PC-9 (cell line): ENCODE measurements at regions not wholly inside any gene's neighbourhood (a gene's known extent, or its start where the extent isn't known, plus 50 kb on each side); places are given as distances from the start of the nearest gene placed in this dataset.

Experiments
- BruUV-seq: library from RNA; stranded (reverse); fragments of 400-500 nt; replicated peaks from 2 replicates; lab custom pipeline; 2021; lab: Mats Ljungman, UMichigan
- CTCF ChIA-PET: fragments of 300-600 bp; sonication (Branson Sonifier 250); formaldehyde crosslinking; loops from one replicate; lab custom pipeline; 2022; ENCODE audit warnings: antibody characterized with exemption; lab: Charles Lee
- POLR2A ChIA-PET: fragments of 300-600 bp; sonication (Branson Sonifier 250); formaldehyde crosslinking; loops from one replicate; lab custom pipeline; 2022; ENCODE audit warnings: antibody characterized with exemption; ENCODE audit not compliant: unreplicated experiment; lab: Charles Lee
- DNase-seq, 2 experiments: peaks; one replicate each; pipeline versions ENCODE4 v3.0.0 to v3.0.0-alpha.2; 2015 to 2022; ENCODE audit warnings: mixed read lengths in 1 of 2
- H2AFZ ChIP-seq: fragments of 200-600 bp; sonication (generic); 2 replicates; pipeline ENCODE4 v1.8.1; 2017; ENCODE audit warnings: antibody characterized with exemption
- H3F3A ChIP-seq: fragments of 200-600 bp; sonication (generic); 2 replicates; pipeline ENCODE4 v1.8.1; 2017; ENCODE audit warnings: antibody characterized with exemption, mild to moderate bottlenecking, low read depth; ENCODE audit not compliant: insufficient read depth
- H3K27ac ChIP-seq: fragments of 200-600 bp; sonication (generic); 2 replicates; pipeline ENCODE4 v1.6.1; 2016; ENCODE audit warnings: mixed run types
- H3K27me3 ChIP-seq: fragments of 200-600 bp; sonication (generic); 2 replicates; pipeline ENCODE4 v1.6.1; 2016; ENCODE audit warnings: low read depth, mixed run types; ENCODE audit not compliant: insufficient read depth
- H3K36me3 ChIP-seq: fragments of 200-600 bp; sonication (generic); 2 replicates; pipeline ENCODE4 v1.6.1; 2016; ENCODE audit warnings: low read depth, mixed run types
- H3K4me1 ChIP-seq: fragments of 200-600 bp; sonication (generic); replicated peaks from 2 replicates; pipeline ENCODE4 v1.6.1; 2016; ENCODE audit warnings: mixed run types; ENCODE audit not compliant: insufficient read depth
- H3K4me2 ChIP-seq: fragments of 200-600 bp; sonication (generic); 2 replicates; pipeline ENCODE4 v1.6.1; 2017; ENCODE audit warnings: mixed run types
- H3K4me3 ChIP-seq: fragments of 200-600 bp; sonication (generic); 2 replicates; pipeline ENCODE4 v1.6.1; 2016; ENCODE audit warnings: mixed run types
- H3K79me2 ChIP-seq: fragments of 200-600 bp; sonication (generic); 2 replicates; pipeline ENCODE4 v1.6.1; 2017; ENCODE audit warnings: low read depth, mixed run types
- H3K9me2 ChIP-seq: fragments of 200-600 bp; sonication (generic); 2 replicates; pipeline ENCODE4 v1.8.1; 2017; ENCODE audit warnings: mild to moderate bottlenecking; ENCODE audit not compliant: insufficient read depth
- H3K9me3 ChIP-seq: fragments of 200-600 bp; sonication (generic); 2 replicates; pipeline ENCODE4 v1.8.1; 2016; ENCODE audit warnings: low read depth; ENCODE audit not compliant: insufficient read depth
- H4K20me1 ChIP-seq: fragments of 200-600 bp; sonication (generic); 2 replicates; pipeline ENCODE4 v1.8.1; 2017; ENCODE audit not compliant: insufficient read depth
- CTCF ChIP-seq: fragments of 200-600 bp; sonication (generic); conservative IDR thresholded peaks from 2 replicates; pipeline ENCODE4 v1.6.1; 2017; ENCODE audit warnings: mixed run types, antibody characterized with exemption, mild to moderate bottlenecking, moderate library complexity
- EZH2 ChIP-seq: fragments of 200-600 bp; sonication (generic); IDR thresholded peaks from 2 replicates; pipeline ENCODE4 v1.8.0; 2017; ENCODE audit warnings: antibody characterized with exemption, low read depth
- intact Hi-C: fragments of 100-400 bp; cut with micrococcal nuclease; formaldehyde crosslinking; loops from one replicate; pipeline ENCODE4 v1.10.0; 2022; ENCODE audit not compliant: unreplicated experiment

GRCh38 chr3:132788301-132788671 lies 66.1 kb upstream of the NPHP3 start:
- Histone ChIP-seq H4K20me1 (no peaks in the 10 kb centered on the region), H3K4me1 (no peaks in the 10 kb centered on the region), H3K79me2 (no peaks in the 10 kb centered on the region), H3K4me3 (no peak overlapping the region), H3K9me2 (no peaks in the 10 kb centered on the region), H3K4me2 (no peak overlapping the region), H3K36me3 (no peaks in the 10 kb centered on the region), H2AFZ (no peak overlapping the region), H3K9me3 (no peaks in the 10 kb centered on the region), H3K27ac (no peak overlapping the region), H3K27me3 (peaks cover 12% of the 10 kb centered on the region), H3F3A (no peaks in the 10 kb centered on the region)
- intact Hi-C loops, result no loop called here
- no peak for DNase-seq
- no peak for TF ChIP-seq EZH2
- no peak for TF ChIP-seq CTCF
- no TSS peak for BruUV-seq
- ChIA-PET POLR2A (no interaction called here), CTCF (no interaction called here)

- no peaks in the 10 kb centered on the region for H3K9me3 ChIP-seq
- intact Hi-C loops, result no loop called here
- no peaks in the 10 kb centered on the region for H3K4me1 ChIP-seq
- BruUV-seq, result no TSS peak
- peaks cover 15% of the 10 kb centered on the region for H3K27me3 ChIP-seq
- no peaks in the 10 kb centered on the region for H3K36me3 ChIP-seq
- H3K9me2 ChIP-seq, result no peaks in the 10 kb centered on the region
- H4K20me1 ChIP-seq, result no peaks in the 10 kb centered on the region
- no peak overlapping the region for H3K4me3 ChIP-seq
- no peak overlapping the region for H3K27ac ChIP-seq
- POLR2A ChIA-PET, result no interaction called here
- H2AFZ ChIP-seq, result no peak overlapping the region
- H3F3A ChIP-seq, result no peaks in the 10 kb centered on the region
- H3K79me2 ChIP-seq, result no peaks in the 10 kb centered on the region
- no peak overlapping the region for H3K4me2 ChIP-seq
- TF ChIP-seq CTCF (no peak), EZH2 (no peak)
- no peak for DNase-seq
- CTCF ChIA-PET, result no interaction called here
Observed at GRCh38 chr3:132787616-132788300, 65.5 kb upstream of the NPHP3 start.

GRCh38 chr3:132786890-132787289 lies 64.7 kb upstream of the NPHP3 start:
- H3K4me1 ChIP-seq, result no peaks in the 10 kb centered on the region
- H3K27ac ChIP-seq, result no peak overlapping the region
- BruUV-seq, result no TSS peak
- H3K4me2 ChIP-seq, result no peak overlapping the region
- DNase-seq, result no peak
- CTCF ChIA-PET, result no interaction called here
- no peaks in the 10 kb centered on the region for H3K9me2 ChIP-seq
- no peaks in the 10 kb centered on the region for H3K36me3 ChIP-seq
- H3K79me2 ChIP-seq, result no peaks in the 10 kb centered on the region
- H3K4me3 ChIP-seq, result no peak overlapping the region
- intact Hi-C loops, result no loop called here
- no peak overlapping the region for H2AFZ ChIP-seq
- no peaks in the 10 kb centered on the region for H3F3A ChIP-seq
- POLR2A ChIA-PET, result no interaction called here
- no peaks in the 10 kb centered on the region for H4K20me1 ChIP-seq
- TF ChIP-seq CTCF (no peak), EZH2 (no peak)
- H3K9me3 ChIP-seq, result no peaks in the 10 kb centered on the region
- H3K27me3 ChIP-seq, result peaks cover 17% of the 10 kb centered on the region
